MCF 10A (cell line): ENCODE measurements at regions not wholly inside any gene's neighbourhood (a gene's known extent, or its start where the extent isn't known, plus 50 kb on each side); places are given as distances from the start of the nearest gene placed in this dataset.

Experiments
- BruUV-seq: library from RNA; stranded (reverse); fragments of 400-500 nt; replicated peaks from 2 replicates; lab custom pipeline; 2021; lab: Mats Ljungman, UMichigan
- CTCF ChIA-PET: fragments of 300-600 bp; sonication (Branson Sonifier 250); formaldehyde crosslinking; extraction: SDS; loops from one replicate; lab custom pipeline; 2021; ENCODE audit warnings: antibody characterized with exemption, inconsistent platforms; lab: Yijun Ruan, JAX
- POLR2A ChIA-PET: fragments of 300-600, 350-650 bp; sonication (Branson Sonifier 250); formaldehyde crosslinking; extraction: SDS; loops from one replicate; lab custom pipeline; 2020; ENCODE audit warnings: antibody characterized with exemption, inconsistent platforms; lab: Yijun Ruan, JAX
- DNase-seq: peaks from one replicate; pipeline ENCODE4 v3.0.0-alpha.2; 2018; ENCODE audit not compliant: unreplicated experiment
- H3K27ac Mint-ChIP-seq: one replicate; pipeline ENCODE4 v1.8.0; 2022; ENCODE audit warnings: mild to moderate bottlenecking, low read depth, mixed read lengths; ENCODE audit not compliant: unreplicated experiment
- H3K27me3 Mint-ChIP-seq: one replicate; pipeline ENCODE4 v1.8.0; 2022; ENCODE audit warnings: mixed read lengths; ENCODE audit not compliant: insufficient read depth, unreplicated experiment
- H3K36me3 Mint-ChIP-seq: one replicate; pipeline ENCODE4 v1.8.0; 2022; ENCODE audit warnings: mild to moderate bottlenecking, moderate library complexity, mixed read lengths; ENCODE audit not compliant: insufficient read depth, unreplicated experiment
- H3K4me1 Mint-ChIP-seq: one replicate; pipeline ENCODE4 v1.8.0; 2022; ENCODE audit warnings: mixed read lengths; ENCODE audit not compliant: insufficient read depth, unreplicated experiment
- H3K4me3 Mint-ChIP-seq: one replicate; pipeline ENCODE4 v1.8.0; 2022; ENCODE audit warnings: mild to moderate bottlenecking, moderate library complexity, mixed read lengths; ENCODE audit not compliant: unreplicated experiment
- H3K9me3 Mint-ChIP-seq: one replicate; pipeline ENCODE4 v1.8.0; 2022; ENCODE audit warnings: mixed read lengths; ENCODE audit not compliant: unreplicated experiment
- intact Hi-C: fragments of 100-400 bp; cut with micrococcal nuclease; formaldehyde crosslinking; loops from 2 replicates; pipeline ENCODE4 v1.14.1; 2022
- TF ChIP-seq, protein P1 (sequence below): fragments of 200-600 bp; IDR thresholded peaks from one replicate; pipeline ENCODE4 v1.8.0; 2022; ENCODE audit warnings: antibody characterized with exemption, mild to moderate bottlenecking; ENCODE audit not compliant: unreplicated experiment

DNA sequence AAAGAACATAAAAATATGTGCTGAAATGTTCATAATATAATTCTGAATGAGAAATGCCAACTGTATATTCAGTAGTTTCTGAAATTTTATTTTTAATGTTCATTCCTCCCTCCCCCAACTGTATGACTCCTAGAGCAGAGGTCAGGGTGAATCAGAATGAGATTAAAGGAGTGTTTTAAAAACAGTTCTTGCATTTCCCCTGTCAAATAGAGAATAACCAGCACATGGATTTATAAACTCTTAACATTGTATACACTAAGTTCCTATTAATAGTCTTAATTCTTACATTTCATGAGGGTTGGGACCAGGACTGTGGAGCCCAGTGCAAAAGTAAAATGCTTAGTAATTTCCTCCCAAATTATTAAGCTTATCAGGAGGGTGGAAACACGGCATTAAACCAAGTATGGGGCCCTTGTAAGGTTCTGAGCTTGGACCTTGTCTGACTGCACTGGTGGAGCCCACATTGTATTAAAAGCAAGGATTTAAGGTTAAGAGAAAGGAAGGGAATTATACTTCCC lies 474.6 kb upstream of the RAG2 start:
- TF ChIP-seq, protein P1, sequence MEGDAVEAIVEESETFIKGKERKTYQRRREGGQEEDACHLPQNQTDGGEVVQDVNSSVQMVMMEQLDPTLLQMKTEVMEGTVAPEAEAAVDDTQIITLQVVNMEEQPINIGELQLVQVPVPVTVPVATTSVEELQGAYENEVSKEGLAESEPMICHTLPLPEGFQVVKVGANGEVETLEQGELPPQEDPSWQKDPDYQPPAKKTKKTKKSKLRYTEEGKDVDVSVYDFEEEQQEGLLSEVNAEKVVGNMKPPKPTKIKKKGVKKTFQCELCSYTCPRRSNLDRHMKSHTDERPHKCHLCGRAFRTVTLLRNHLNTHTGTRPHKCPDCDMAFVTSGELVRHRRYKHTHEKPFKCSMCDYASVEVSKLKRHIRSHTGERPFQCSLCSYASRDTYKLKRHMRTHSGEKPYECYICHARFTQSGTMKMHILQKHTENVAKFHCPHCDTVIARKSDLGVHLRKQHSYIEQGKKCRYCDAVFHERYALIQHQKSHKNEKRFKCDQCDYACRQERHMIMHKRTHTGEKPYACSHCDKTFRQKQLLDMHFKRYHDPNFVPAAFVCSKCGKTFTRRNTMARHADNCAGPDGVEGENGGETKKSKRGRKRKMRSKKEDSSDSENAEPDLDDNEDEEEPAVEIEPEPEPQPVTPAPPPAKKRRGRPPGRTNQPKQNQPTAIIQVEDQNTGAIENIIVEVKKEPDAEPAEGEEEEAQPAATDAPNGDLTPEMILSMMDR = no peak
- H3K36me3 Mint-ChIP-seq = no peaks in the 10 kb centered on the region
- BruUV-seq = no TSS peak
- intact Hi-C loops = no loop called here
- DNase-seq = no peak
- H3K4me3 Mint-ChIP-seq = no peak overlapping the region
- no peaks in the 10 kb centered on the region for H3K4me1 Mint-ChIP-seq
- POLR2A ChIA-PET = no interaction called here
- CTCF ChIA-PET = interaction anchor here (0.7 kb wide), 1 partner anchor 110 kb away, joined by 3 read pairs; no protein-coding TSS in a partner anchor
- no peak overlapping the region for H3K27ac Mint-ChIP-seq
- H3K27me3 Mint-ChIP-seq = no peaks in the 10 kb centered on the region
- no peaks in the 10 kb centered on the region for H3K9me3 Mint-ChIP-seq

DNA sequence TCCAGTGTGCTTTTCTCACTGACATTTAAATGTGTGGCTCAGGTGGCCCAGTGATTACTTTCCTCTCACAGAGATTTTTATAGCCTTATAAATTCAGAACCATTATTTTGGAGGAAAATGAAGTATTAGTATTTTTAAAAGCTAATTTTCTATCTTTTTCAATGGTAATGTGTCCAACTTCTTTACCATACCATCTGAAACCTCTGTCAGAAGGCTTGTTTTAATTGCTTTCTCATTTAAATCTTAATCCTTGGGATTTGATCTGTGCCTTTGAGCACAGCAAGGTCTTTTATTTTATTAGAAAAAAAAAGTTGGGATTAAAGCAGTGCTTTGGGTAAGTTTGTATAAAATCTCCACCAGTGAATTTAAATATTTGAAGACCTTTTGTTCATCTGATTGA lies 452.3 kb upstream of the RAG2 start:
- H3K27me3 Mint-ChIP-seq = no peaks in the 10 kb centered on the region
- BruUV-seq = no TSS peak
- no peak overlapping the region for H3K27ac Mint-ChIP-seq
- no peak overlapping the region for H3K4me3 Mint-ChIP-seq
- H3K4me1 Mint-ChIP-seq = no peaks in the 10 kb centered on the region
- TF ChIP-seq, protein P1 = no peak
- ChIA-PET CTCF (interaction anchor here (1.1 kb wide), 1 partner anchor 11 kb away, joined by 5 read pairs; no protein-coding TSS in a partner anchor), POLR2A (no interaction called here)
- intact Hi-C loops = no loop called here
- H3K9me3 Mint-ChIP-seq = no peaks in the 10 kb centered on the region
- no peaks in the 10 kb centered on the region for H3K36me3 Mint-ChIP-seq
- no peak for DNase-seq

DNA sequence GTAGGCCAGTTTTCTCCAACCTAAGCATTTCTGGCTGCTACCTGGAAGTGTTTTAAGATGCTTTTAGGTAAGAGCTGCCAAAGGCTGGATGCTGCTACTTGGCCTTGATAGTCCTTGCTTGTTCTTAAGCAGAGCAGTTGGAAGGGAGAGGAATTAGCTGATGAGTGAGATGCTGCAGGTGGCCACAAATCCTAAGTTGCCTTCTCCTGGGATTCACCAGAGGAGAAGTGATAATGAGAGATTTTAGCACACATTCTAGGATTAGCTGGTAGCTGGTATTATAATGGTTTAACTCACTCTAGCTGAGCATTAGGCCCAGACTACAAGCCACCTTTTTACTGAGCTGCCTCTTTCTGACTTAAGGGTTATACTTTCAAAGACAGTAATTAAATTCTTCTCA lies 442.9 kb upstream of the RAG2 start:
- CTCF ChIA-PET = interaction anchor here (0.5 kb wide), 1 partner anchor 1751 kb away, joined by 4 read pairs; no protein-coding TSS in a partner anchor
- TF ChIP-seq, protein P1 = no peak
- no peak overlapping the region for H3K27ac Mint-ChIP-seq

DNA sequence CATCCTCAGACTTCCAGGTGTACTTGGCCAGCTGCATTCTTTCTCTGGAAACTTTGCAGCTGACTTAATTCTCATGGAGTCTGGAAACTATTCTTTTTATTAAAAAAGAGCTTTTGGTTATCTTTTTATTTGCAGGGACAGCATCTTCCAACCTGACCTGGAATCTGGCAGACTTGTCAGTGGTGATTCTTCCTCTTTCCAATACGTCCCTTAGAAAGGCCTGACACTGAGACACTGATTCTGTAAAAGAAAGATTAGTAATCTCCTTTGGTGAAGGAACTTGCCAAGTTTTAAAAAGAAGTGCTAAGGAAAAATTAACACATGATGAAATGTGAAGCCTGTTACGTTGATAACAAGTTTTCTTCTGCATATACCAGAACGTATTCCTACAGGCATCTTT lies 440.9 kb upstream of the RAG2 start:
- no peaks in the 10 kb centered on the region for H3K4me1 Mint-ChIP-seq
- intact Hi-C loops = no loop called here
- no peak for DNase-seq
- H3K27ac Mint-ChIP-seq = no peak overlapping the region
- ChIA-PET POLR2A (no interaction called here), CTCF (interaction anchor here (1.0 kb wide), 1 partner anchor 11 kb away, joined by 5 read pairs; no protein-coding TSS in a partner anchor)
- H3K4me3 Mint-ChIP-seq = no peak overlapping the region
- no peaks in the 10 kb centered on the region for H3K36me3 Mint-ChIP-seq
- no TSS peak for BruUV-seq
- peaks cover 9% of the 10 kb centered on the region for H3K9me3 Mint-ChIP-seq
- TF ChIP-seq, protein P1 = no peak
- H3K27me3 Mint-ChIP-seq = no peaks in the 10 kb centered on the region

More for the DNA sequence above, 442.9 kb upstream of the RAG2 start:
- no peaks in the 10 kb centered on the region for H3K27me3 Mint-ChIP-seq
- H3K9me3 Mint-ChIP-seq = peaks cover 7% of the 10 kb centered on the region
- no peaks in the 10 kb centered on the region for H3K4me1 Mint-ChIP-seq
- intact Hi-C loops = no loop called here
- no peak overlapping the region for H3K4me3 Mint-ChIP-seq
- no peak for DNase-seq
- H3K36me3 Mint-ChIP-seq = no peaks in the 10 kb centered on the region
- POLR2A ChIA-PET = interaction anchor here (0.6 kb wide), 1 partner anchor 432 kb away, joined by 4 read pairs; no protein-coding TSS in a partner anchor
- no TSS peak for BruUV-seq
